ENCODE measurements at regions not wholly inside any gene's neighbourhood (a gene's known extent, or its start where the extent isn't known, plus 50 kb on each side); places are given as distances from the start of the nearest gene placed in this dataset.
"Not testable (repeated sequence)": the region's sequence is repeated elsewhere in the genome, so short reads cannot be mapped to it uniquely, and the experiment has no call there.

DNA sequence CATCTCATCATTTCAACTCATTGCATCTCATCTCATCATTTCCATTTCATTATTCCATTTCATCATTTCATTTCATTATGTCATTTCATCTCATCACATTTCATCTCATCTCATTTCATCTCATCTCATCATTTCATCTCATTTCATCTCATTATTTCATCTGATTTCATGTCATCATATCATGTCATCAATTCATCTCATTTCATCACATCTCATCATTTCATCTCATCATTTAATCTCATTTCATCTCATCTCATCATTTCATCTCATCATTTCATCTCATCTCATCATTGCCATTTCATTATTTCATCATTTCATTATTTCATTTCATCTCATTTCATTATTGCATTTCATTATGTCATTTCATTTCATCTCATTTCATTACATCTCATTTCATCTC is 410.5 kb downstream of the ZNF33B start:
- H4K91ac ChIP-seq (ENCODE audit: insufficient read depth, low read depth, low read length); H3K4me2 ChIP-seq (ENCODE audit: low read depth, low read length); H3K27ac ChIP-seq (ENCODE audit: insufficient read depth, low read length); intact Hi-C loops (cut with micrococcal nuclease); H2BK120ac ChIP-seq (ENCODE audit: low read depth, low read length); H4K5ac ChIP-seq (ENCODE audit: low read depth, low read length); H3K14ac ChIP-seq (replicated peaks; ENCODE audit: low read depth, low read length); H2BK5ac ChIP-seq (ENCODE audit: low read depth, low read length, poor library complexity, severe bottlenecking); H3K27me3 ChIP-seq (ENCODE audit: control insufficient read depth, insufficient read depth, low read length); H3K4me1 ChIP-seq (ENCODE audit: control insufficient read depth, insufficient read depth, low read length); H4K20me1 ChIP-seq (ENCODE audit: insufficient read depth, low read length); H3K36me3 ChIP-seq (ENCODE audit: control insufficient read depth, insufficient read depth, low read length); H3K4ac ChIP-seq (ENCODE audit: low read depth, low read length); H3K23ac ChIP-seq (ENCODE audit: low read depth, low read length); DNase-seq; in situ Hi-C loops (cut with MboI; ENCODE audit: low sequenced_read_pairs); BruUV-seq (replicated peaks); dilution Hi-C loops (cut with HindIII; ENCODE audit: low sequenced_read_pairs, unreplicated experiment); H3K9ac ChIP-seq (ENCODE audit: low read depth, low read length); H2AK5ac ChIP-seq (ENCODE audit: low read depth, low read length); H4K8ac ChIP-seq (ENCODE audit: low read depth in 2 of 2, low read length in 2 of 2); ATAC-seq (ENCODE audit: low read depth); H3K9me1 ChIP-seq (ENCODE audit: insufficient read depth, low read length); H3K79me1 ChIP-seq (ENCODE audit: low read depth in 1 of 2, low read length in 2 of 2); CTCF ChIA-PET; H3K9me3 ChIP-seq (ENCODE audit: control insufficient read depth, insufficient read depth, low read length); H3K18ac ChIP-seq (ENCODE audit: low read depth, low read length); POLR2A ChIA-PET (ENCODE audit: unreplicated experiment); H2AFZ ChIP-seq (replicated peaks; ENCODE audit: low read length, poor library complexity); H2BK15ac ChIP-seq (ENCODE audit: low read depth, low read length); H3K4me3 ChIP-seq (ENCODE audit: insufficient read depth, low read depth, low read length); H2AK9ac ChIP-seq (replicated peaks; ENCODE audit: low read depth, low read length, poor library complexity); H2BK20ac ChIP-seq (ENCODE audit: low read depth, low read length); H3K56ac ChIP-seq (ENCODE audit: extremely low read depth, insufficient read depth, low read length): not testable (repeated sequence)

DNA sequence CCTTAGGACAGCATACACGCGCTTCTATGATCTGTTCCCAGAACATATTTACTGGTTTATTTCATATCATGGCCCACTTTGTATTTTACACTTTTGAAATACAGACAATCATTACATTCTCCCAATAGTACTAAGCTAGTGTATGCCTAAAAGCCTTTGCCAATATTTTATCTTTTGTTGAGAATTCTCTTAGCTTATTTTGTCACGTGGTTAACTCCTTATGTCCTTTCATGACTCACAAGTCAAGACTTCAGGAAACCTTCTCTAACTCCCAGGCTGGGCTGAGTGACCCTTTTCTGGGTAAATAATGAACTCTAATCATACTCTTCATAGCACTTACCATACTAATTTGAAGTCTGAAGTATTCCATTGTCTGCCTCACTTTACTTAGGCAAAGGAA is 444.8 kb downstream of the ZNF33B start:
- ATAC-seq (ENCODE audit: low read depth); BruUV-seq (replicated peaks); H3K4me1 ChIP-seq (ENCODE audit: control insufficient read depth, insufficient read depth, low read length); H3K4me3 ChIP-seq (ENCODE audit: insufficient read depth, low read depth, low read length); H3K23ac ChIP-seq (ENCODE audit: low read depth, low read length); intact Hi-C loops (cut with micrococcal nuclease); H2AFZ ChIP-seq (replicated peaks; ENCODE audit: low read length, poor library complexity); H2AK5ac ChIP-seq (ENCODE audit: low read depth, low read length); H3K4ac ChIP-seq (ENCODE audit: low read depth, low read length); H3K27me3 ChIP-seq (ENCODE audit: control insufficient read depth, insufficient read depth, low read length); H3K4me2 ChIP-seq (ENCODE audit: low read depth, low read length); H4K5ac ChIP-seq (ENCODE audit: low read depth, low read length); H2BK120ac ChIP-seq (ENCODE audit: low read depth, low read length); H2BK15ac ChIP-seq (ENCODE audit: low read depth, low read length); POLR2A ChIA-PET (ENCODE audit: unreplicated experiment); CTCF ChIA-PET; H2BK5ac ChIP-seq (ENCODE audit: low read depth, low read length, poor library complexity, severe bottlenecking); H3K18ac ChIP-seq (ENCODE audit: low read depth, low read length); H4K8ac ChIP-seq (ENCODE audit: low read depth in 2 of 2, low read length in 2 of 2); H3K14ac ChIP-seq (replicated peaks; ENCODE audit: low read depth, low read length); DNase-seq; H3K27ac ChIP-seq (ENCODE audit: insufficient read depth, low read length); H2AK9ac ChIP-seq (replicated peaks; ENCODE audit: low read depth, low read length, poor library complexity); H3K36me3 ChIP-seq (ENCODE audit: control insufficient read depth, insufficient read depth, low read length); H3K56ac ChIP-seq (ENCODE audit: extremely low read depth, insufficient read depth, low read length); H4K91ac ChIP-seq (ENCODE audit: insufficient read depth, low read depth, low read length); H4K20me1 ChIP-seq (ENCODE audit: insufficient read depth, low read length); dilution Hi-C loops (cut with HindIII; ENCODE audit: low sequenced_read_pairs, unreplicated experiment); H3K9me3 ChIP-seq (ENCODE audit: control insufficient read depth, insufficient read depth, low read length); H2BK20ac ChIP-seq (ENCODE audit: low read depth, low read length); H3K9ac ChIP-seq (ENCODE audit: low read depth, low read length); H3K9me1 ChIP-seq (ENCODE audit: insufficient read depth, low read length); H3K79me1 ChIP-seq (ENCODE audit: low read depth in 1 of 2, low read length in 2 of 2); in situ Hi-C loops (cut with MboI; ENCODE audit: low sequenced_read_pairs): not testable (repeated sequence)
- WGBS, 2 experiments (ENCODE audit: extremely low coverage in 2 of 2, insufficient read length in 1 of 2) = 53% methylated on average over 2 of the region's 3 CpGs; no CpG with 5 or more reads in 1 of the 2 experiments
